HCT116 (cell line): ENCODE measurements at regions not wholly inside any gene's neighbourhood (a gene's known extent, or its start where the extent isn't known, plus 50 kb on each side); places are given as distances from the start of the nearest gene placed in this dataset.

Source experiments
- CTCF ChIP-seq, 3 experiments: fragments of 200-600 bp in 1 of 3; sonication (generic) in 1 of 3; IDR thresholded peaks in 2 of 3; conservative IDR thresholded peaks in 1 of 3; 2 replicates each; pipeline ENCODE4 v1.5.1; 2012 to 2017; ENCODE audit warnings: low read depth in 2 of 3, low read length in 2 of 3, antibody characterized with exemption in 1 of 3, borderline replicate concordance in 1 of 3, control low read depth in 1 of 3, mild to moderate bottlenecking in 1 of 3, mixed read lengths in 1 of 3, mixed run types in 1 of 3, moderate library complexity in 1 of 3; ENCODE audit not compliant: insufficient read depth in 1 of 3
- EZH2 ChIP-seq: fragments of 200-600 bp; sonication (generic); IDR thresholded peaks from 2 replicates; pipeline ENCODE4 v1.6.1; 2017; ENCODE audit warnings: antibody characterized with exemption, mixed run types
- EZH2phosphoT487 ChIP-seq: fragments of 200-600 bp; IDR thresholded peaks from 2 replicates; pipeline ENCODE4 v1.6.1; 2018; ENCODE audit warnings: antibody characterized with exemption, borderline replicate concordance
- JUND ChIP-seq: IDR thresholded peaks from 2 replicates; pipeline ENCODE4 v1.6.1; 2012
- MAX ChIP-seq: IDR thresholded peaks from 2 replicates; pipeline ENCODE4 v1.6.1; 2012
- POLR2A ChIP-seq: IDR thresholded peaks from 2 replicates; pipeline ENCODE4 v1.7.0; 2011; ENCODE audit warnings: borderline replicate concordance; ENCODE audit not compliant: insufficient read depth, insufficient read length; ENCODE audit errors: extremely low read depth
- POLR2AphosphoS5 ChIP-seq: IDR thresholded peaks from 2 replicates; pipeline ENCODE4 v1.6.1; 2011; ENCODE audit warnings: mild to moderate bottlenecking, low read depth, low read length, moderate library complexity
- RAD21 ChIP-seq: IDR thresholded peaks from 2 replicates; pipeline ENCODE4 v1.6.1; 2012; ENCODE audit warnings: low read depth, mild to moderate bottlenecking
- REST ChIP-seq: IDR thresholded peaks from 2 replicates; pipeline ENCODE4 v1.6.1; 2012; ENCODE audit warnings: low read depth
- SRF ChIP-seq: IDR thresholded peaks from 2 replicates; pipeline ENCODE4 v1.6.1; 2012; ENCODE audit warnings: low read depth
- YY1 ChIP-seq: IDR thresholded peaks from 2 replicates; pipeline ENCODE4 v1.6.1; 2011; ENCODE audit warnings: low read length, low read depth, moderate library complexity, mild to moderate bottlenecking; ENCODE audit not compliant: insufficient replicate concordance; ENCODE audit errors: extremely low read depth

GRCh38 chr6:145008715-145009114, 723.6 kb downstream of the UTRN start:
- TF ChIP-seq MAX (no peak), POLR2A (no peak), EZH2phosphoT487 (no peak), CTCF (IDR thresholded peaks at IDR 0.05 in 2 of 3, conservative IDR thresholded peaks at IDR 0.05 in 1 of 3; ENCODE audit: borderline replicate concordance in 1 of 3, insufficient read depth in 1 of 3, low read depth in 2 of 3, low read length in 2 of 3) (no peak), EZH2 (no peak), JUND (no peak), SRF (no peak), RAD21 (no peak), YY1 (no peak), POLR2AphosphoS5 (no peak), REST (no peak)
